ENCODE measurements at regions not wholly inside any gene's neighbourhood (a gene's known extent, or its start where the extent isn't known, plus 50 kb on each side); places are given as distances from the start of the nearest gene placed in this dataset.

DNA sequence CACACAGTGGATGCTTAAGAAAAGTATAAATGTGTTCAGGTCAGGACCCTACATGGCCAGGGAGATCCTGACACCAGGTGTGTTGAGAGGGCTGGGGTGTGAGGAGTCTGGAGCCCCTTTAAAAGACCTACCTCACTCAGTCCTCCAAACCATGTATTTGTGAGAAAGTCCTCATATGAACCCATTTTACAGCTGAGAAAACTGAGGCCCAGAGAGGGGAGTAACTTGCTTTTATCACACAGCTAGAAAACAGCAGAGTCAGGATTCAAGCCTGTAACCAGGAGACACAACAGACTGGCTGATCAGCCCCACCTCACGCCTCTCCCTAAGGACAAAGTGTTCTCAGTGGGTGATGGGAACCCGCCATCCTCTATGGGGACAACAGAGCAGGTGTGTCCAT lies 706.7 kb downstream of the PTPRU start:
- H3K27me3 ChIP-seq (ENCODE audit: insufficient read depth, low read length): peaks cover 8% of the 10 kb centered on the region
- H3K4me1 ChIP-seq (ENCODE audit: insufficient read depth, low read length): no peaks in the 10 kb centered on the region
- no peak overlapping the region for H3K27ac Mint-ChIP-seq (ENCODE audit: unreplicated experiment)
- no peak overlapping the region for H2AFZ ChIP-seq (ENCODE audit: low read depth, low read length)
- no peak overlapping the region for H3K27ac ChIP-seq (ENCODE audit: low read depth, low read length)
- H3K9ac ChIP-seq (ENCODE audit: low read length): no peak overlapping the region
- no peak overlapping the region for H3K4me2 ChIP-seq (ENCODE audit: low read length)
- H3K4me1 Mint-ChIP-seq (ENCODE audit: low read depth, unreplicated experiment): no peaks in the 10 kb centered on the region
- no peaks in the 10 kb centered on the region for H3K36me3 Mint-ChIP-seq (ENCODE audit: low read depth, unreplicated experiment)
- FAIRE-seq (no peak), DNase-seq (ENCODE audit: low read depth) (no peak)
- H3K9me3 ChIP-seq (ENCODE audit: insufficient read depth, low read depth, low read length): no peaks in the 10 kb centered on the region
- H3K4me3 ChIP-seq (ENCODE audit: insufficient read depth, low read depth, low read length): no peak overlapping the region
- H4K20me1 ChIP-seq (ENCODE audit: insufficient read depth, low read length): no peaks in the 10 kb centered on the region
- no peaks in the 10 kb centered on the region for H3K79me2 ChIP-seq (ENCODE audit: insufficient read depth, low read length)
- TF ChIP-seq EZH2 (IDR thresholded peaks at IDR 0.05; ENCODE audit: insufficient read depth, low read length): no peak
- TF ChIP-seq, protein P1, sequence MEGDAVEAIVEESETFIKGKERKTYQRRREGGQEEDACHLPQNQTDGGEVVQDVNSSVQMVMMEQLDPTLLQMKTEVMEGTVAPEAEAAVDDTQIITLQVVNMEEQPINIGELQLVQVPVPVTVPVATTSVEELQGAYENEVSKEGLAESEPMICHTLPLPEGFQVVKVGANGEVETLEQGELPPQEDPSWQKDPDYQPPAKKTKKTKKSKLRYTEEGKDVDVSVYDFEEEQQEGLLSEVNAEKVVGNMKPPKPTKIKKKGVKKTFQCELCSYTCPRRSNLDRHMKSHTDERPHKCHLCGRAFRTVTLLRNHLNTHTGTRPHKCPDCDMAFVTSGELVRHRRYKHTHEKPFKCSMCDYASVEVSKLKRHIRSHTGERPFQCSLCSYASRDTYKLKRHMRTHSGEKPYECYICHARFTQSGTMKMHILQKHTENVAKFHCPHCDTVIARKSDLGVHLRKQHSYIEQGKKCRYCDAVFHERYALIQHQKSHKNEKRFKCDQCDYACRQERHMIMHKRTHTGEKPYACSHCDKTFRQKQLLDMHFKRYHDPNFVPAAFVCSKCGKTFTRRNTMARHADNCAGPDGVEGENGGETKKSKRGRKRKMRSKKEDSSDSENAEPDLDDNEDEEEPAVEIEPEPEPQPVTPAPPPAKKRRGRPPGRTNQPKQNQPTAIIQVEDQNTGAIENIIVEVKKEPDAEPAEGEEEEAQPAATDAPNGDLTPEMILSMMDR (IDR thresholded peaks at IDR 0.05; ENCODE audit: insufficient read depth, low read depth, low read length): no peak
- H3K36me3 ChIP-seq (ENCODE audit: insufficient read depth, low read length): no peaks in the 10 kb centered on the region
- peaks cover 31% of the 10 kb centered on the region for H3K27me3 Mint-ChIP-seq (ENCODE audit: low read depth, unreplicated experiment)
- H3K9me3 Mint-ChIP-seq (ENCODE audit: unreplicated experiment): peaks cover 6% of the 10 kb centered on the region
- no peak overlapping the region for H3K4me3 Mint-ChIP-seq (ENCODE audit: unreplicated experiment)

DNA sequence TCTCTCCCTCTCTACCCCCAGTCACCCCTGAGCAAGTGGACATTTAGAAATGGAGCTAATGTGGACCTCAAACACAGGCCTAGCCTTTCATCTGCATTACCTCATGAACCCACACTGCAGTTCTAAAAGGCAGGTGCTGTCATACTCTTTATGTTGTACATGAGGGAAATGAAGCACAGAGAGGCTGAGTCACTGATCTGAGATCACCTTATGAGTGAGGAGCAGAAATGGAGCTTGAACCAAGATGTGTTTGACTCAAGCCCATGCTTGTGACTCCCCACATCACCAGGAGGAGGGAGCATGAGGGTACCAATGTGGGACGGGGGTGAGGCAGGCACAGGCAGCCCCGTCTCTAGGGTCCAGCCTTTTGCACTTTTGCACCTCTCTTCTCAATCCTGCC lies 702.8 kb downstream of the PTPRU start:
- Mint-ChIP-seq H3K9me3 (ENCODE audit: unreplicated experiment) (peaks cover 4% of the 10 kb centered on the region), H3K4me1 (ENCODE audit: low read depth, unreplicated experiment) (no peaks in the 10 kb centered on the region), H3K4me3 (ENCODE audit: unreplicated experiment) (no peak overlapping the region), H3K36me3 (ENCODE audit: low read depth, unreplicated experiment) (no peaks in the 10 kb centered on the region), H3K27ac (ENCODE audit: unreplicated experiment) (no peak overlapping the region), H3K27me3 (ENCODE audit: low read depth, unreplicated experiment) (peaks cover 8% of the 10 kb centered on the region)
- H4K20me1 ChIP-seq (ENCODE audit: insufficient read depth, low read length): no peaks in the 10 kb centered on the region
- H3K4me1 ChIP-seq (ENCODE audit: insufficient read depth, low read length): no peaks in the 10 kb centered on the region
- no peak overlapping the region for H3K9ac ChIP-seq (ENCODE audit: low read length)
- H3K27ac ChIP-seq (ENCODE audit: low read depth, low read length): no peak overlapping the region
- H3K4me3 ChIP-seq (ENCODE audit: insufficient read depth, low read depth, low read length): no peak overlapping the region
- FAIRE-seq (no peak), DNase-seq (ENCODE audit: low read depth) (no peak)
- H3K36me3 ChIP-seq (ENCODE audit: insufficient read depth, low read length): no peaks in the 10 kb centered on the region
- no peaks in the 10 kb centered on the region for H3K9me3 ChIP-seq (ENCODE audit: insufficient read depth, low read depth, low read length)
- H3K27me3 ChIP-seq (ENCODE audit: insufficient read depth, low read length): peaks cover 4% of the 10 kb centered on the region
- TF ChIP-seq, protein P1 (IDR thresholded peaks at IDR 0.05; ENCODE audit: insufficient read depth, low read depth, low read length): no peak
- H3K4me2 ChIP-seq (ENCODE audit: low read length): no peak overlapping the region
- H3K79me2 ChIP-seq (ENCODE audit: insufficient read depth, low read length): no peaks in the 10 kb centered on the region
- H2AFZ ChIP-seq (ENCODE audit: low read depth, low read length): no peak overlapping the region

- no peaks in the 10 kb centered on the region for H3K4me1 ChIP-seq (ENCODE audit: insufficient read depth, low read length)
- H3K4me1 Mint-ChIP-seq (ENCODE audit: low read depth, unreplicated experiment): no peaks in the 10 kb centered on the region
- H3K27ac ChIP-seq (ENCODE audit: low read depth, low read length): no peak overlapping the region
- peaks cover 8% of the 10 kb centered on the region for H3K27me3 Mint-ChIP-seq (ENCODE audit: low read depth, unreplicated experiment)
- H3K9me3 ChIP-seq (ENCODE audit: insufficient read depth, low read depth, low read length): no peaks in the 10 kb centered on the region
- H3K27me3 ChIP-seq (ENCODE audit: insufficient read depth, low read length): peaks cover 4% of the 10 kb centered on the region
- H3K4me3 ChIP-seq (ENCODE audit: insufficient read depth, low read depth, low read length): no peak overlapping the region
- H3K36me3 Mint-ChIP-seq (ENCODE audit: low read depth, unreplicated experiment): no peaks in the 10 kb centered on the region
- H3K27ac Mint-ChIP-seq (ENCODE audit: unreplicated experiment): no peak overlapping the region
- H3K9me3 Mint-ChIP-seq (ENCODE audit: unreplicated experiment): peaks cover 4% of the 10 kb centered on the region
- no peak overlapping the region for H3K9ac ChIP-seq (ENCODE audit: low read length)
- H2AFZ ChIP-seq (ENCODE audit: low read depth, low read length): no peak overlapping the region
- no peaks in the 10 kb centered on the region for H4K20me1 ChIP-seq (ENCODE audit: insufficient read depth, low read length)
- no peak overlapping the region for H3K4me3 Mint-ChIP-seq (ENCODE audit: unreplicated experiment)
- TF ChIP-seq, protein P1 (IDR thresholded peaks at IDR 0.05; ENCODE audit: insufficient read depth, low read depth, low read length): no peak
- no peak for TF ChIP-seq EZH2 (IDR thresholded peaks at IDR 0.05; ENCODE audit: insufficient read depth, low read length)
- no peak for DNase-seq (ENCODE audit: low read depth)
- no peaks in the 10 kb centered on the region for H3K79me2 ChIP-seq (ENCODE audit: insufficient read depth, low read length)
- H3K36me3 ChIP-seq (ENCODE audit: insufficient read depth, low read length): no peaks in the 10 kb centered on the region
- no peak overlapping the region for H3K4me2 ChIP-seq (ENCODE audit: low read length)
- FAIRE-seq: no peak
These were observed 701.0 kb downstream of the PTPRU start for GRCh38 chr1:29937356-29937755.
